Panc1 (cell line): ENCODE measurements at regions not wholly inside any gene's neighbourhood (a gene's known extent, or its start where the extent isn't known, plus 50 kb on each side); places are given as distances from the start of the nearest gene placed in this dataset.

ENCODE experiments used
- POLR2AphosphoS5 ChIP-seq: IDR thresholded peaks from 2 replicates; pipeline ENCODE4 v1.6.1; 2012; ENCODE audit warnings: mild to moderate bottlenecking, low read depth, low read length, moderate library complexity
- SIN3A ChIP-seq: IDR thresholded peaks from 2 replicates; pipeline ENCODE4 v1.6.1; 2012; ENCODE audit warnings: low read depth, mild to moderate bottlenecking, low read length, moderate library complexity, borderline replicate concordance; ENCODE audit not compliant: insufficient read depth
- TF ChIP-seq, protein P1 (sequence below): fragments of 450-650 bp; IDR thresholded peaks from 2 replicates; pipeline ENCODE4 v1.5.1; 2017; ENCODE audit warnings: mild to moderate bottlenecking
- TF ChIP-seq, protein P2 (sequence below), 2 experiments: IDR thresholded peaks; 2 replicates each; pipeline ENCODE4 v1.6.1; 2011 to 2012; ENCODE audit warnings: low read depth in 2 of 2, control low read depth in 1 of 2, low read length in 1 of 2, mild to moderate bottlenecking in 1 of 2, moderate library complexity in 1 of 2; ENCODE audit not compliant: insufficient read depth in 1 of 2

DNA sequence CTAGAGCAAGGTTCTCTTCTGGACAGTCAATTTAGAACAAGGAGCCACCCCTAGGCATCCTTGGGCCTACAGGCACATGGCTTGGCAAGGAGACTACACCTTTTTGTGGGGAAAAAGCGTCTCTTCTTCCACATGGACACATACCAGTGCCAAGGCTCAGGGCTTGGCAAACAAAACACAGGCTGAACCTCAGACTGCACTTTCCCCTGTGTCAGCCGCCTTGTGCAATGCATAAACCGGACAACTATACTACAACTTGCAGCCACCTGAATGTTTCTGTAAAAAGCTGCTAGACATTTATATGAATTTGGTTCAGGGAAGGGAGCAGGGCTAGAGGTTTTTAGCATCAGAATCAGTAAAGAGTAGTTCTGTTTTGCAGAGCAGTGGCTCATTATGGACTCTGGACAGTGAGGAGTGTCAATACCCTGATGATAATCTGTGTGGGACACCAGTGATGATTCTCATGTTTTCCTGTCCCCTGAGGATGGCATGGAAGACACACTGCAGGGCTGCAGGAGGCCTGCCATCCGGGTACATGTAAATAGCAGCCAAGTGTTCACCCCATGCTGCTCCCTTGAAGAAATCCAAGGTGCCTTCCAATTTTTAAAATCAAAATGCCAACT is 118.9 kb downstream of the GATA3 start:
- no peak for TF ChIP-seq SIN3A
- TF ChIP-seq, protein P1, sequence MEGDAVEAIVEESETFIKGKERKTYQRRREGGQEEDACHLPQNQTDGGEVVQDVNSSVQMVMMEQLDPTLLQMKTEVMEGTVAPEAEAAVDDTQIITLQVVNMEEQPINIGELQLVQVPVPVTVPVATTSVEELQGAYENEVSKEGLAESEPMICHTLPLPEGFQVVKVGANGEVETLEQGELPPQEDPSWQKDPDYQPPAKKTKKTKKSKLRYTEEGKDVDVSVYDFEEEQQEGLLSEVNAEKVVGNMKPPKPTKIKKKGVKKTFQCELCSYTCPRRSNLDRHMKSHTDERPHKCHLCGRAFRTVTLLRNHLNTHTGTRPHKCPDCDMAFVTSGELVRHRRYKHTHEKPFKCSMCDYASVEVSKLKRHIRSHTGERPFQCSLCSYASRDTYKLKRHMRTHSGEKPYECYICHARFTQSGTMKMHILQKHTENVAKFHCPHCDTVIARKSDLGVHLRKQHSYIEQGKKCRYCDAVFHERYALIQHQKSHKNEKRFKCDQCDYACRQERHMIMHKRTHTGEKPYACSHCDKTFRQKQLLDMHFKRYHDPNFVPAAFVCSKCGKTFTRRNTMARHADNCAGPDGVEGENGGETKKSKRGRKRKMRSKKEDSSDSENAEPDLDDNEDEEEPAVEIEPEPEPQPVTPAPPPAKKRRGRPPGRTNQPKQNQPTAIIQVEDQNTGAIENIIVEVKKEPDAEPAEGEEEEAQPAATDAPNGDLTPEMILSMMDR = no peak
- TF ChIP-seq POLR2AphosphoS5 = no peak
- TF ChIP-seq, protein P2, sequence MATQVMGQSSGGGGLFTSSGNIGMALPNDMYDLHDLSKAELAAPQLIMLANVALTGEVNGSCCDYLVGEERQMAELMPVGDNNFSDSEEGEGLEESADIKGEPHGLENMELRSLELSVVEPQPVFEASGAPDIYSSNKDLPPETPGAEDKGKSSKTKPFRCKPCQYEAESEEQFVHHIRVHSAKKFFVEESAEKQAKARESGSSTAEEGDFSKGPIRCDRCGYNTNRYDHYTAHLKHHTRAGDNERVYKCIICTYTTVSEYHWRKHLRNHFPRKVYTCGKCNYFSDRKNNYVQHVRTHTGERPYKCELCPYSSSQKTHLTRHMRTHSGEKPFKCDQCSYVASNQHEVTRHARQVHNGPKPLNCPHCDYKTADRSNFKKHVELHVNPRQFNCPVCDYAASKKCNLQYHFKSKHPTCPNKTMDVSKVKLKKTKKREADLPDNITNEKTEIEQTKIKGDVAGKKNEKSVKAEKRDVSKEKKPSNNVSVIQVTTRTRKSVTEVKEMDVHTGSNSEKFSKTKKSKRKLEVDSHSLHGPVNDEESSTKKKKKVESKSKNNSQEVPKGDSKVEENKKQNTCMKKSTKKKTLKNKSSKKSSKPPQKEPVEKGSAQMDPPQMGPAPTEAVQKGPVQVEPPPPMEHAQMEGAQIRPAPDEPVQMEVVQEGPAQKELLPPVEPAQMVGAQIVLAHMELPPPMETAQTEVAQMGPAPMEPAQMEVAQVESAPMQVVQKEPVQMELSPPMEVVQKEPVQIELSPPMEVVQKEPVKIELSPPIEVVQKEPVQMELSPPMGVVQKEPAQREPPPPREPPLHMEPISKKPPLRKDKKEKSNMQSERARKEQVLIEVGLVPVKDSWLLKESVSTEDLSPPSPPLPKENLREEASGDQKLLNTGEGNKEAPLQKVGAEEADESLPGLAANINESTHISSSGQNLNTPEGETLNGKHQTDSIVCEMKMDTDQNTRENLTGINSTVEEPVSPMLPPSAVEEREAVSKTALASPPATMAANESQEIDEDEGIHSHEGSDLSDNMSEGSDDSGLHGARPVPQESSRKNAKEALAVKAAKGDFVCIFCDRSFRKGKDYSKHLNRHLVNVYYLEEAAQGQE (IDR thresholded peaks at IDR 0.05; ENCODE audit: insufficient read depth in 1 of 2, low read depth in 2 of 2, low read length in 1 of 2) = no peak
